Transverse colon (tissue), 4 donors: ENCODE measurements at regions not wholly inside any gene's neighbourhood (a gene's known extent, or its start where the extent isn't known, plus 50 kb on each side); places are given as distances from the start of the nearest gene placed in this dataset.

ENCODE experiments used
- CTCF ChIP-seq, 5 experiments: fragments of 200-600 bp in 3 of 5; fragments of 450-650 bp in 2 of 5; sonication (generic) in 3 of 5; IDR thresholded peaks; 1 replicate in 2 of 5; 2 replicates in 3 of 5; pipeline ENCODE4 v1.5.1; 2016 to 2017; ENCODE audit warnings: antibody characterized with exemption in 5 of 5, inconsistent platforms in 3 of 5, mild to moderate bottlenecking in 2 of 5, moderate library complexity in 1 of 5
- EP300 ChIP-seq: sonication (generic); formaldehyde crosslinking; IDR thresholded peaks from one replicate; pipeline ENCODE4 v1.6.1; 2017; ENCODE audit warnings: antibody characterized with exemption, low read depth
- POLR2A ChIP-seq: fragments of 450-650 bp; IDR thresholded peaks from one replicate; pipeline ENCODE4 v1.6.1; 2016; ENCODE audit warnings: antibody characterized with exemption, mild to moderate bottlenecking, moderate library complexity
- POLR2AphosphoS5 ChIP-seq, 3 donors: sonication (generic); formaldehyde crosslinking; IDR thresholded peaks; one replicate each; pipeline ENCODE4 v1.6.1; 2016; ENCODE audit warnings: antibody characterized with exemption in 3 of 3

GRCh38 chr16:82384017-82384416 lies 214.0 kb upstream of the MPHOSPH6 start:
- no peak for TF ChIP-seq CTCF (IDR thresholded peaks at IDR 0.05)
- no peak for TF ChIP-seq EP300
- no peak for TF ChIP-seq POLR2A
- no peak for TF ChIP-seq POLR2AphosphoS5 (IDR thresholded peaks at IDR 0.05)
